AG04450 (cell line): ENCODE measurements at regions not wholly inside any gene's neighbourhood (a gene's known extent, or its start where the extent isn't known, plus 50 kb on each side); places are given as distances from the start of the nearest gene placed in this dataset.
"Not testable (repeated sequence)": the region's sequence is repeated elsewhere in the genome, so short reads cannot be mapped to it uniquely, and the experiment has no call there.

Experiments used
- CTCF ChIA-PET: fragments of 300-600, 350-600 bp; formaldehyde crosslinking; extraction: SDS; loops from one replicate; lab custom pipeline; 2022; ENCODE audit warnings: antibody characterized with exemption, inconsistent platforms; lab: Charles Lee
- POLR2A ChIA-PET: fragments of 350-600 bp; formaldehyde crosslinking; extraction: SDS; loops from one replicate; lab custom pipeline; 2021; ENCODE audit warnings: antibody characterized with exemption, inconsistent platforms; lab: Yijun Ruan, JAX
- DNase-seq: peaks from one replicate; pipeline ENCODE4 v3.0.0-alpha.2; 2011; ENCODE audit warnings: low read depth, low spot score
- H3K27ac ChIP-seq: one replicate; pipeline ENCODE4 v1.5.1; 2012; ENCODE audit warnings: low read depth, low read length, control low read depth
- H3K27me3 ChIP-seq: one replicate; pipeline ENCODE4 v1.6.0; 2012; ENCODE audit warnings: low read length; ENCODE audit not compliant: control insufficient read depth, insufficient read depth
- H3K4me3 ChIP-seq: 2 replicates; pipeline ENCODE4 v1.5.1; 2011; ENCODE audit warnings: mild to moderate bottlenecking, low read depth, low read length, control low read depth
- H3K9me3 ChIP-seq: 2 replicates; pipeline ENCODE4 v1.5.1; 2012; ENCODE audit warnings: low read length; ENCODE audit not compliant: control insufficient read depth, insufficient read depth
- TF ChIP-seq, protein P1 (sequence below): IDR thresholded peaks from 2 replicates; pipeline ENCODE4 v1.5.1; 2011; ENCODE audit warnings: low read depth, low read length, control low read depth, inconsistent platforms

DNA sequence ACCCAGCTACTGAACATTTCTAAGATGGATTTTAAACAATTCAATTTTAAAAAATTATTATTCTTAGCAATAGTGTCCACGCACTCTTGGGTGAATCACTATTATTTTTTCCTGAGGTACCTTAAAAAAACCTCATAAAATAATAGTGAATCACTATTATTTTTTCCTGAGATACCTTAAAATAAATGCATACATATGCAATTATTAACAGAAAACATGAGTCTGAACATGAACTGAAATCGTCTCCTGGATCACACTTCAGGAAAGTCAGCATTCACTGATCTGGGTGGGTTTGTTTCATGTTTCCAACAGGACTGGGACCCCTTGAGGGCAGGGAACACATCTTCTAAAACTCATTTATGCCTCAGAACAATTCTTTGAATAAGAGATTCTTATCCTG, 63.1 kb upstream of the IFNLR1 start:
- CTCF ChIA-PET: no interaction called here
- H3K9me3 ChIP-seq: no peaks in the 10 kb centered on the region; the same call in 1 of the 2 replicates
- no peak overlapping the region for H3K4me3 ChIP-seq
- TF ChIP-seq, protein P1, sequence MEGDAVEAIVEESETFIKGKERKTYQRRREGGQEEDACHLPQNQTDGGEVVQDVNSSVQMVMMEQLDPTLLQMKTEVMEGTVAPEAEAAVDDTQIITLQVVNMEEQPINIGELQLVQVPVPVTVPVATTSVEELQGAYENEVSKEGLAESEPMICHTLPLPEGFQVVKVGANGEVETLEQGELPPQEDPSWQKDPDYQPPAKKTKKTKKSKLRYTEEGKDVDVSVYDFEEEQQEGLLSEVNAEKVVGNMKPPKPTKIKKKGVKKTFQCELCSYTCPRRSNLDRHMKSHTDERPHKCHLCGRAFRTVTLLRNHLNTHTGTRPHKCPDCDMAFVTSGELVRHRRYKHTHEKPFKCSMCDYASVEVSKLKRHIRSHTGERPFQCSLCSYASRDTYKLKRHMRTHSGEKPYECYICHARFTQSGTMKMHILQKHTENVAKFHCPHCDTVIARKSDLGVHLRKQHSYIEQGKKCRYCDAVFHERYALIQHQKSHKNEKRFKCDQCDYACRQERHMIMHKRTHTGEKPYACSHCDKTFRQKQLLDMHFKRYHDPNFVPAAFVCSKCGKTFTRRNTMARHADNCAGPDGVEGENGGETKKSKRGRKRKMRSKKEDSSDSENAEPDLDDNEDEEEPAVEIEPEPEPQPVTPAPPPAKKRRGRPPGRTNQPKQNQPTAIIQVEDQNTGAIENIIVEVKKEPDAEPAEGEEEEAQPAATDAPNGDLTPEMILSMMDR: no peak
- no peak overlapping the region for H3K27ac ChIP-seq
- DNase-seq: no peak
- peaks cover 7% of the 10 kb centered on the region for H3K27me3 ChIP-seq
- POLR2A ChIA-PET: no interaction called here

DNA sequence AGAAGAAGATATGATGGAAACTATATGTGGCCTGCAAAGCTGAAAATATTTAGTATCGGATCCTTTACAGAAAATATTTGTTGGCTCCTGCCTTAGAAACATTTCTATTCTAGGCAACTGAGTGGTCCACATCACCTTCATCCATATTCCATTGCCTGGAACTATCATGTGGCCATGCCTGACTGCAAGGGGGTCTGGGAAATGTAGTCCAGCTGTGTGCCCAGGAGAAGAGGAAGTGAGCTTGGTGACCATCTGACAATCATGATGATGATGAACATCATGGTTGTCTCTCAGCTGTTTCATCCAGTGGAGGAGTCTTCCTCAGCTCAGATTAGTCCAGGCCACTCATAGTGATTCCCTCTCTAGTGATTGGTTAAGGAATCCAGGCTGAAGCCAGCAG, 61.8 kb upstream of the IFNLR1 start:
- ChIA-PET CTCF (no interaction called here), POLR2A (no interaction called here)
- no peak for DNase-seq
- peaks cover 10% of the 10 kb centered on the region for H3K27me3 ChIP-seq
- H3K27ac ChIP-seq: no peak overlapping the region
- no peaks in the 10 kb centered on the region; the same call in 1 of the 2 replicates for H3K9me3 ChIP-seq
- TF ChIP-seq, protein P1: no peak
- no peak overlapping the region for H3K4me3 ChIP-seq

DNA sequence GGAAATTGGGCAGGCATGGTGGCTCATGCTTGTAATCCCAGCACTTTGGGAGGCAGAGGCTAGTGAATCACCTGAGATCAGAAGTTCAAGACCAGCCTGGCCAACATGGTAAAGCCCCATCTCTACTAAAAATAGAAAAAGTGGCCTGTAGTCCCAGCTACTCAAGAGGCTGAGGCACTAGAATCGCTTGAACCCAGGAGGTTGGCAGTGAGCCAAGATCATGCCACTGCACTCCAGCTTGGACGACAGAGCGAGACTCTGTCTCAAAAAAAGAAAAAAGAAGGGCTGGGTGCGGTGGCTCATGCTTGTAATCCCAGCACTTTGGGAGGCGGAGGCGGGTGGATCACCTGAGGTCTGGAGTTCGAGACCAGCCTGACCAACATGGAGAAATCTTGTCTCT, 60.2 kb upstream of the IFNLR1 start:
- POLR2A ChIA-PET, DNase-seq, H3K4me3 ChIP-seq, H3K27me3 ChIP-seq, H3K27ac ChIP-seq, CTCF ChIA-PET, H3K9me3 ChIP-seq: not testable (repeated sequence)

DNA sequence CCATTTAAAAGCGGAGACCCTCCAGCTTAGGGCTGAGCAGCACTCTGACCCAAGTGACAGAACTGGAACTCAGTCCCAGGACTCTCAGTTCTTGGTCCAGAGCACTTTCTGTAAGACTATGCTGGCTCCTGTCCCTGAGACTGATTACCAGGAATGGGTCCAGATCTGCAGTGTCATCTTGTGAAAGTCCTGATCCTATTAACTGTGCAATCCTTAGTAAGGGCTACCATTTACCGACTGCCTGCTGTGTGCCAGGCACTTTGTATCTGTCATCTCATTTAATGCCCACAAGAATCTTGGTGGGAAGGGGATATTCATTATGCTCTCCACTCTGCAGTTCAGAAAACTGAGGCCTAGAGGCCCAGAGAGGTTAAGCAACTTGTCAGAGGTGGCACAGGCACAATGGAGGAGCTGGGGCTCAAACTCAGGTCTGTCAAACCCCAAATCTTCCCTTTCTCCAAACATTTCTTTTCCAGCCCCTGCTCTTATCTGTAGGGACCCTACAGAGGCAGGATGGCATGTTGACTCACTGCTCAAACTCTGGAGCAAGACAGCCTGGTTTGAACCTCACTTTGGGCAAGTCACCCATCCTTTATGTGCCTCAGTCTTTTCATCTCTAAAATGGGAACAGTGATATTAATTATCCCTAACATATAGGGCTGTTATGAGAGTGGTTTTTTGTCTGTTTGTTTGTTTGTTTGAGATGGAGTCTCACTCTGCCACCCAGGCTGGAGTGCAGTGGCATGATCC, 57.6 kb upstream of the IFNLR1 start:
- CTCF ChIA-PET: no interaction called here
- TF ChIP-seq, protein P1: no peak

DNA sequence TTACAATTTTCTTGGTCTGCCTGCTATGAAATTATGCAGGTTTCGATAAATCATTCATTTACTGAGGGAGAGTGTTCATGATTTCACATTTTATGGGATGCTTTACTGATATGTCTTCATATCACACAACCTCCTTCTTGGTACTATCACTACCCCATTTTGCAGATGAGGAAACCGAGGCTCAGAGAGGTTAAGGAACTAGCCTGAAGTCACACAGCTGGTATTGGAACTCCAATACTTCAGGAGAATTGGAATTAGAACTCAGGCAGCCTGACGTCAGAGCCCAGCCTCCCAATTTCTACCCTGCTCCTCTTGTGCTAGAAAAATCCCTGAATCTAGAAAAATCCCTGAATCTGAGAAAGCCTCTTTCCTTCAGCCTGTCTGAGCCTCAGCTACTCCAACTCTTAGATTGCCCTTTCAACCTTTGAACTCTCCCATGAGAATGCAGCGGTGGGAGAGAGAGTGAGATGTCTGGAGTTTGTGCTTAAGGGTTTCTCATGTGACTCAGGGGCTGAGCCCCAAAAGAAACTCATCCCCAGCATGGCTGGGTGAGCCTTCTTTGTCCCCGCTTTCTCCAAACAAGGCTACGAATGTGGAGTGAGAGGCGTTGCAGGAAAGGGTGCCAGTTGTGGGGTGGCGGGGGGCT, 50.8 kb upstream of the IFNLR1 start:
- Histone ChIP-seq H3K27ac (no peak overlapping the region), H3K9me3 (peaks cover 6% of the 10 kb centered on the region; the same call in 1 of the 2 replicates), H3K4me3 (no peak overlapping the region), H3K27me3 (peaks cover 9% of the 10 kb centered on the region)
- TF ChIP-seq, protein P1: no peak
- POLR2A ChIA-PET: no interaction called here
- no peak for DNase-seq
- CTCF ChIA-PET: interaction anchor here (0.8 to 1.1 kb wide), 2 partner anchors 38 to 156 kb away, joined by 3 read pairs; no protein-coding TSS in a partner anchor

More for the DNA sequence above, 57.6 kb upstream of the IFNLR1 start:
- Histone ChIP-seq H3K4me3 (no peak overlapping the region), H3K27ac (no peak overlapping the region), H3K27me3 (peaks cover 17% of the 10 kb centered on the region), H3K9me3 (no peaks in the 10 kb centered on the region)
- no peak for DNase-seq
- POLR2A ChIA-PET: no interaction called here
